HG03342 (cell line): ENCODE measurements at regions not wholly inside any gene's neighbourhood (a gene's known extent, or its start where the extent isn't known, plus 50 kb on each side); places are given as distances from the start of the nearest gene placed in this dataset.
"Not testable (repeated sequence)": the region's sequence is repeated elsewhere in the genome, so short reads cannot be mapped to it uniquely, and the experiment has no call there.

ENCODE experiments used
- ATAC-seq: cut with Tn5 transposase; IDR thresholded peaks from one replicate; pipeline ENCODE4 v1.9.1; 2021; ENCODE audit warnings: mild to moderate bottlenecking, moderate library complexity; ENCODE audit not compliant: unreplicated experiment

DNA sequence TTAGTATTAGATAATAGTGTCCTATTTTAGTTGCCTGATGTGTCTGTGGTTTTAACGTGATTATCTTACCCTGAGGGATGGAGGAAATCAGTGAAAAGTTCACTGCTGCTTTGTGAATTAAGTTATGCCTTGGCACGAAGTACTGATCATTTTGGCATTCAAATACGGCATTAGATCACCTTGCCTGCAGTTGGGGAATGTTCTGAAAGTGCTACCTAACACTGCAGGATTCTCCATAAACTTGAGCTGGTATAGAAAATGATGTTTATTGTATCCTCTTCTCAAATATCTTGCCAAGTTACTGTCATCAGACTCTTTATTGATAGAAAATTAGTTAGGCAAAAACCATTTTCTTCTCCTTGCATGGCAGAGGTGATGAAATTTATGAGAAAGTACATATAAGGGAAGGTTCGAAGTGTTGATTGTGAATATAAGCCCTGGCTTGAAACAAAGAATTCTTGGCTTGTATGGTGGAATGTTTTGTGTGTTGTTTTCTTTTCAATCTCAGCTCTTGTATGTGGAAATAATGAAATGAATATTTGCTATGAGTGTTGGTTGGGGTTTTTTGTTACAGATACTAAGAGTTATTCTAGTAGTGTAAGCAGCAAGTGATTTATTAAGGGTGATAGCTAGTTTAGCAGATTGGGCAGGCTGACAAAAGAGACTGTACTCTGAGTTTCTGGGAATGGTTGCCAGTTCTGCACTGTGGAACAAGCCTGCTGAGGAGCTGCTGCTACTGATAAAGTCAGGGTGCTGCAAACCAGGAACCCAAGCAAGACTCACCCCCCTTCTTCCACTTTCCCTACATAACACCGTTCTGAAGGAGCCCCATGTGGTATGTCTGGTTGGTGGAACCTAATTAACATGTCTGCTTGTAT is 448.3 kb downstream of the PCNX1 start:
- ATAC-seq, result peak; percentile 65

DNA sequence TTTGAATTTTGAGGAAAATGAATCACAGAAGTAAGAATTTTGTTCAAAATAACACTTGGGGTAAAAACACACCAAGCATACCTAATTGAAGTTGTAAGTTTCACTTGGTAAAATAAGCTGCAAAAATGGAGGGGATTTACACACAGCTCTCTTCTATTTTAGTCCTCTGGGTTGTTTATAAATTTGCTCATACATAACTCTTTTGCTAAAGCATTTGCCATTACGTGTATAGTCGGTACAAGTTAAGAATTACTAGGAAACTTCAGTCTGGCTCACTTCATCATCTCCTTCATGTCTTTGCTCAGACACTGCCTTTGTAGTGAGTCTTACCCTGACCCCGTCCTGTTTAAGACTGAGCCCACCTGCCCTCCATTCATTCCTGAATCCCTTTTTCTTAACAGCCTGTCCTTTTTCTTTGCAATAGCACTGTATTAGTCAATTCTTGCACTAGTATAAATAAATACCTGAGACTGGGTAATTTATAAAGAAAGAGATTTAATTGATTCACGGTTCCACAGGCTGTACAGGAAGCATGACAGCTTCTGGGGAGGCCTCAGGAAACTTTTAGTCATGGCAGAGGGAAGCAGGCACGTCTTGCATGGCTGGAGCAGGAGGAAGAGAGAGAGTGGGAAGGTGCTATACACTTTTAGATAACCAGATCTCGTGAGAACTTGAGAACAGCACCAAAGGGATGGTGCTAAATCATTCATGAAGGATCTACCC is 451.1 kb downstream of the PCNX1 start:
- no peak for ATAC-seq

DNA sequence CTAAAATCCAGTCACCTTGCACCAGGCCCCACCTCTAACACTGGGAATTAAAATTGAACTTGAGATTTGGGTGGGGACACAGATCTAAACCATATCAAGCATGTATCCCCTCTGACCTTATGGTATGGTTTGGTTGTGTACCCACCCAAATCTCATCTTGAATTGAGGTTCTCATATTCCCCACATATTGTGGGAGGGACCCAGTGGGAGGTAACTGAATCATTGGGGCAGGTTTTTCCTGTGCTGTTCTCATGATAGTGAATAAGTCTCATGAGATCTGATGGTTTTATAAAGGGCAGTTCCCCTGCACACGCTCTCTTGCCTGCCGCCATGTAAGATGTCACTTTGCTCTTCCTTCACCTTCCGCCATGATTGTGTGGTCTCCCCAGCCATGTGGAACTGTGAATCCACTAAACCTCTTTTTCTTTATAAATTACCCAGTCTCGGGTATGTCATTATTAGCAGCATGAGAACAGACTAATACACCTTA is 451.7 kb downstream of the PCNX1 start:
- not testable (repeated sequence) for ATAC-seq

DNA sequence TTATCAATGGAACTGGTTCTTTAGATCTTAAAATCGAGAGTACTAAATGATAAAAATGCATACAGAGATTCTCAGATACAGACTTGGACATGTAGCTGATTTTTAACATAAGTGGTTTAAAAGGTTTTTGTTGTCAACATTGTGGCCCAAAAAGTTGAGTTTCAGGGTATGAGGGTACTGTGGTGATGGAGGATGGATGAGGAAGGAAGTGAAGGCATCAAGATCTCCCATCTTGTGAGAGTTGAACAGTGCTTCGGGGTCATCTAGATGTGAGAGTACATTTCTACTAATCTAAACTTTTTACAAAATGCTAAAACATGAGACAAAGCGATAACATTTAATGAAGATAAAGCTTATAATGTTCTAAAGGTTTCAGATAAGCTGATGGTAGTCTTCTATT is 452.6 kb downstream of the PCNX1 start:
- no peak for ATAC-seq

DNA sequence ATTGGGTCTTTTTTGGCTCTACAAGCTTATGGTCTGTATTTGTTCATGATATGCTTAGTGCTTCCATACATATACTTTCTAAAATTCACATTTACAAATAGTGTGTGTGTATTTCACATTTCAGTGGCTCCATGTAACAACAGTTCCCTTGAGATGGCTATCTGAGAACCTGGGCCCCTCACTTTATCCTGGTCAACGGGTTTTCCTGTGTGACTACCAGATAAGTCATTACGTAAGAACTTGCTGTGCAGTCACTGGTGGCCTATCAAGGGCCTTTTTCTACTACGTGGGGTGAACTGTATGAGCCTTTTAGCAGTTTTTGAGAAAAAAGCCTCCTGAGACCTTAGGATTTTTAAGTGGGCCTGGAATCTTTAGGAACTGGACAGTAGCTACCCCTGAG is 454.1 kb downstream of the PCNX1 start:
- no peak for ATAC-seq

DNA sequence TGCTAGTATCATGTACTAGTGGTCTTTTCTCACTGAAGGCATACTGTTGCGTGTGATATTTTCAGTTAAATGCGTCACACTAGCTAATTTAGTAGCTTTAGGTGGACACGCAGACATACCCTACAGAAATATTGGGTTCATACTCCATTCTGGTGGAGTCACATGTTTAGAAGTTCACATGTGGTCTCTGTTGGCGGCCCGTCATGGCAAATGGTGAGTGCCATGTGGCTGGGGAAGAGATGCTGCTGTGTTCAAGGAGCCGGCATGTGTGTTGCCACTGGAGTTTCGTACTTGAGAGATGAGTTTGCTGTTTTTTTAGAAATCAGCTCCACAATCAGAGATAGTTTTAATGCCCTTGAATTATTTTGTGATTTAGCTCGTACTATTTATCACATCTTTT is 454.6 kb downstream of the PCNX1 start:
- ATAC-seq, result no peak

DNA sequence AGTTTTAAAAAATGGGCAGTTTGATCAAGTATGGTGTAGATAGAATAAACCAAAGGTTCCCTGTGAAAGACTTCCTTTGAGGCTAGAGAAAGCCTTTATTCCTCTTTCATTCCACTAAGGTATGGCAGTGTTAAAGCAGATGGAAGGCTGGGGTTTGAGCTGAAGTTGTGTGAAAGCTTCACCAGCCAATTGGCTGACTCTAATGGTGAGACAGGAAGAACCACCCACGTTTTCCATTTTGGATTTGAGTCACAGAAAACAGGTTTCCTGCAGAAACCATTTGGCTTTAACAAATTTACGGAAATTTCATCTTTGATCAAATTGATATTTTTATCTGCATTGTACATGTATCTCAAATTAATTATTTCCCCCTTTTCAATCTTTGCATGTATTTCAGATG is 455.0 kb downstream of the PCNX1 start:
- ATAC-seq, result no peak

DNA sequence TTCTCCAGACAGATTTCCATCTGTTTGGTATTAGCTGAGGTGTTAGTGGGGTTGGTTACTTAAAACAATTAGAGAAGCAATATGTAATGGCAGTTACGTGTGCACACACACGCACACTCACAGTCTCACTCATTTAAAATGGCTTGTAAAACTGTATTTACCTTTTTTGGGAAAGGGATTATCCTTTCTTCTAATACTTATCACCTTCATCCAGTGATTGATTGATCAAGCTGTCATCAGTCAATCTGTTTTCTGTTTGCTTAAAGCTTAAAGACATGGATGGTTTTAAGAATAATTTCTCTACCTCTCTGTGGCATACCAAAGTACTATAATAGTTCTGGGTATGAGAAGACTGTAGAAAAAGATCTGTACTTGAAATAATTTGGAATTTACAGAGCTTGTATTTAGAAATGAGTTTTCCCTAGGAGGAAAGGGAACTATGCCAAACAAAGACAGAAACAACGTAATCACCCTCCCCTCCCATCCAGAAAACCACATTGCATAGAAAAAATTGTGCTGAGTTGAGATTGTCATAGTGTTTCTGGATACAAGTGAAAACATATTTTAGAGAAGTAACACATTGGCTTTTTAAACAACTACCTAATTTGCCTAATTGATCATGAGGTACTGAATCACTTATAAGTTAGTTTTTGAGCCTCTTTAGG is 455.8 kb downstream of the PCNX1 start:
- ATAC-seq, result no peak

DNA sequence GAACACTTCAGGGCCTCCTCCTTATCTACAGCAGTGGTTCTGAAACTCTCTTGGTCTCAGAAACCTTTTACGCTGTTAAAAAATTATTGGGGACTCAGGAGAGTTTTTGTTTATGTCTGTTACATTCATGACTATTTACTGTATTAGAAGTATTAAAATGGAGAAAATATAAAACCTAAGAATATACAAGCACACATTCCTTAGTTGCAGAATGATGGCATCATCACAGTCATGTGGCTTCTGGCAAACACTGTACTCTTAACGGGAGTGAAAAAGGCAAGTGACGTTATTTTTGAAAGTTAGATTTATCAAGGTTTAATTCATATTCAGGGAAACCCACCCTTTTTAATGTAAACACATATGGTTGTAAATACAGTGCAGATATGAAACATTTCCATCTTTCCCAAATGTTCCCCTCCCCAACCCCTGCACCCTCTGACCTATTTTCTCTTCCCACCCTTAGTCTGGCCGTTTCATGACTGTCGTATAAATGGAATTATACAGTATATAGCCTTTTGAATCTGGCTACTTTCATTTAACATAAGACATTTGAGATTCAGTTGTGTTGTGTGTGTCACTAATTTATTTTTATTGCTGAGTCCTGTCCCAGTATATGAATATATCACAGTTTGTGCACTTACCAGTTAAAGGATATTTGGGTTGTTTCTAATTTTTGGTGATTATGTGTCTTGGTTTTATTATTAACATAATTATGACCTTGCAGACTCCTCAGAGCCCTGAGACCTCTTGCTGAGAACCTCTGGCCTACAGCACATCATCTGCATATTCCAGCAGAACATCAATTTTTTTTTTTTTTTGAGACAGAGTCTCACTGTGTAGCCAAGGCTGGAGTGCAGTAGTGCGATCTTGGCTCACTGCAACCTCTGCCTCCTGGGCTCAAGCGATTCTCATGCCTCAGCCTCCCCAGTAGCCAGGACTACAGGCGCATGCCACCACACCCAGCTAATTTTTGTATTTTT is 457.0 kb downstream of the PCNX1 start:
- ATAC-seq, result no peak

DNA sequence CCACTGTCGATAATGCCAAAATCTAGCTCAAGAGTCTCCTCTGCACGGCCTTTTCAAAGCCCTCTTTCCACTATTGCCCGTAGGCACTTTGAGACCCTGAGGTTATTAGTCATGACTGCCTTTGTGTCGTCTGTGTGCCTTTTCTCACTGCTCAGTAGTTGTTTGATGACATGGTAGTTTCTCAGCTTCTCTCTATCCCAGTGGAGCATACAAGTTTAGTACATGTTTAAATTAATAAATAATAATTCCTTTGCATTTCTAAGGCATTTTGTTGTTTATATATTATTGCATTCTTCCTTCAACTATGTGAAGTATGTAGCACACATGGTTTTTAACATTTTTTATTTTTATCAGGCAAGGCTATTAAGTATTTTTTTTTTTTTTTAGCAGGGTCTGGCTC is 458.1 kb downstream of the PCNX1 start:
- no peak for ATAC-seq

DNA sequence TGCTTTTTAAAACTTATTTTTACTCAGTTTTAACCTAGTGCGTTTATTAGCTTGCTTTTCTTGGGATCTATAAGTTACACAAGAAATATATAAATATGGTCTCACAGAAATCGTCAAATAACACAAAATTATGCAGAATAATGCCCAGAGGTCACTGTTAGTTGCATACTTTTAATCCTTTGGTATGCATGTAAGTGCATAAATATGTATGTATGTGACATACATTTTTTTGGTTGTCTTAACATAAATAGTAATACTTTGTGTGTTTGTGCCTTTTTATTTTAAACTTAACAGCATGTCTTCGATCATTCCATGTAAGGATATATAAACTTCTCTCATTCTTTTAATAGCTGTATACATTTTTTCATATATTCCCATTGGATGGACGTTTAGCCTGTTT is 459.6 kb downstream of the PCNX1 start:
- ATAC-seq, result no peak

DNA sequence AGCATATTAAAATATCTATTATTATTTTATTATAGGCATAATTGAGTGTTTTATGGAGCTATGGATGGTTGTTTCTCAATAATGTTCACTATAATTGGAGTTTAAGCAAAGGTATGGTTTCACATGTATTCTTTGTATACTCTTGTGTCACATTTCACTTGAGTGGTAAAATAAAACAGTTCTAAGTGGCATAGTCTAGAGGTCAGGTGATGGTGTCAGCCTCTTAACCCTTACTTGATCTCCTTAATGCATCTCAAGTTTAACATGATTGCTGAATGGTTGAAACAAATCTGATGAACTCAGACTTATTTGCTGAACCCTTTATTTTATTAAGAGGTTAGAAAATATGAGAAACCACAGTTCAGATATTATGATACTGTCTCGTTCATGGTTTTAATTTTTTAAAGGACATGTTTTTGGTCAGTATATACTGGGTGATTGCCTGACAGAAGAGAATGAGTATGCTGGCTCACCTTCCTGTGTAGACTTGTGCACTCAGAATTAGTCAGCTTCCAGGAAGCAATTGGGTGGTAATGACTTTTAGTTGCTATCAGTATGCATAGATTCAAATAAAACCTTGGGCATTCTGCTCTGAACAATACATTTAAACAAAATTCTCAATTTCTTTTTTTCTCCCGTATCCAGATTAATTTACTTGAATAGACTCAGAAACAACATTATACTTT is 464.6 kb downstream of the PCNX1 start:
- peak; percentile 51 for ATAC-seq

DNA sequence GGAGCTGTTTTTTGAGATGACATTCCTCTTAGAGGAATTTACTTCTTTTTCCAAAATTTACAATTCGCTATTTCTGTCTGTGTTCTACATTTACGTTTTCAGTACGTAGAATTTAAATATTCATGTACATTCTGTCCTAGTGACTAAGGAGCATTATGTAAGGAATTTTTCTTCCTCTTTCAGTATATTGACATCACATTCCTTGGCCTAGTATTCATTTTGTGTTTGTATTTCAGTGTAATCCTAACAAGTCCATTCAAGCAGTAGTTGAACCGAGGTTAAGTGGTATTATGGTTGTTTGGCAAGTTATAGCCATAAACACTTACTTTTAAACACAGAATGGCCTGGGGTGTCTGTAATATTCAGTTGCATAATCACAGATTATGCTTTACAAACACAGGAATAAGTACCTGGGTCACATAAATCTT is 465.2 kb downstream of the PCNX1 start:
- no peak for ATAC-seq

DNA sequence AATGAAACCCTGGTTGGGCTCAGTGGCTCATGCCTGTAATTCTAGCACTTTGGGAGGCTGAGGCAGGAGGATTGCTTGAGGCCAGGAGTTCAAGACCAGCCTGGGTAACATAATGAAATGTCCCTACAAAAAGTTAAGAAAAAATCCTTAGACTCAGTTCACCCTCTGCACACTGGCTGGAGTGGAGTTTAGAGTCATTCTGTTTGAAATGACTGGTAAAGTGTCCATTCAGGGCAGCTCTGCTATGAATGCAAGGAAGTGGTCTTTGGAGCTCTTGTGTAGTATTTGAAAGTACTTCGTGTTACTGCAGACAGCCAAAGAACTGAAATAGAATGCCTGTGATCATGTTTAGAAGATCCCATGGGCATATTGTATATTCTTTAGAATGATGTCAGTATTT is 466.5 kb downstream of the PCNX1 start:
- ATAC-seq, result no peak

DNA sequence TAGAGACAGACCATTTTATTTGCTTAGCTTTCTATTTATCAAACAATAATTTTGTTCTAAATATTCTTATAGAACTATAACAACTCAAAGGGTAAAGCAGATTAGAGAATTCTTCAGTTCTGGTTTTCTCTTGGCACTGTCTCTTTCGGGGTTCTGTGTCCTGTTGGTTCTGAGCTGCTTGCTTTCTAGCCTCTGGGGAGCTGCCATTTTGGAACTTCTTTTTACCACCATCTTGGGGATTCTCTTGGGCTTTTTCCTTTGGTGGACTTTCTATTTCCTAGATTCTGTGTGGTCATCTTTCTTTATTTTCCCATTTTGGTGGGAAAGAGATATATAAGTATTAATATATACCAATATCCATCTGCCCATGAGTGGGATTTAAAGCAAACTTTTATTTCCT is 467.7 kb downstream of the PCNX1 start:
- ATAC-seq, result no peak

DNA sequence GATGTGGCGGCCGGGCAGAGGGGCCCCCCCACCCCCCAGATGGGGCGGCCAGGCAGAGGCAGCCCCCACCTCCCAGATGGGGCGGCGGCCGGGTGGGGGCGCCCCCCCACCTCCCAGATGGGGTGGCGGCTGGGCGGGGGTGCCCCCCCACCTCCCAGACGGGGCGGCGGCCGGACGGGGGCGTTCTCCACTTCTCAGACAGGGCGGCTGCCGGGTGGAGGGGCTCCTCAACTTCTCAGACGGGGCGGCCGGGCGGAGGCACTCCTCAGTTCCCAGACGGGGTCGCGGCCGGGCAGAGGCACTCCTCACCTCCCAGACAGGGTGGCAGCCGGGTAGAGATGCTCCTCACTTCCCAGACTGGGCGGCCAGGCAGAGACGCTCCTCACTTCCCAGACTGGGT is 469.8 kb downstream of the PCNX1 start:
- ATAC-seq, result no peak

DNA sequence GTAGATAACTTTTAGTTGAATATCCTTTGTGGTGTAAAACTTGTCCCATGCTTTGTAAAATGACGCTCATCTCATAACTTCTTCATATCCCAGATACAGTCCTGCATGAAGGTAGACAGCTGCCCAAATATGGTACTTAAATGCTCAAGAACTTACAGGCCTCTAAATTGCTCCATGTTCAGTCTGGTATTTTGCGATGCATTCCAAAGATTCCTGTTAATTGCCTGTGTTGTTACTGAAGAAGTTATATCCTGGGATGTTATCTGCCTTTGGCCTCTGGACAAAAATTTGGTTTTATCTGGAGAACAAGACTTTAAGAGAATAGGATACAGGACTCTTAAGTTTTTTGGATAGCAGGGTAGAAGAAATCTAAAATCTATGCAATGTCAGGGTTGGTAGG is 473.0 kb downstream of the PCNX1 start:
- ATAC-seq, result no peak

DNA sequence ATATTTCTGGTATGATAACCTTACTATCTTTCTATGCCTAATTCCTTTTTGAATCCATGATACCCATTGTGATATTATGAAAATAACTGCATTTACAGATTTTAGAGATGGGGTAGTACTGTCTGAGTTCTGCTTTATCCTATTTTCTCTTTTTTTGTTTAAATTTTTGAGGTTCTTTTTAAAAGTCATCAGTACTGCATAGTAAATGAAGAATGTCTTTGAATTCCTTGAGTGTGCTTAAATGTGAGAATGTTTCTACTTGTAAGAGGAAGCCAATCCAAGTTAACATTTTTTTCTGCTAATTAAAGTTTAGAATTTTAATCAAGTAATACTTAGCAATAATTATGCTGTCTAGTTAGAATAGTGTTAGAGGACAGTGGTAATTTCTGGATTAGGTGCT is 474.6 kb downstream of the PCNX1 start:
- ATAC-seq, result no peak

DNA sequence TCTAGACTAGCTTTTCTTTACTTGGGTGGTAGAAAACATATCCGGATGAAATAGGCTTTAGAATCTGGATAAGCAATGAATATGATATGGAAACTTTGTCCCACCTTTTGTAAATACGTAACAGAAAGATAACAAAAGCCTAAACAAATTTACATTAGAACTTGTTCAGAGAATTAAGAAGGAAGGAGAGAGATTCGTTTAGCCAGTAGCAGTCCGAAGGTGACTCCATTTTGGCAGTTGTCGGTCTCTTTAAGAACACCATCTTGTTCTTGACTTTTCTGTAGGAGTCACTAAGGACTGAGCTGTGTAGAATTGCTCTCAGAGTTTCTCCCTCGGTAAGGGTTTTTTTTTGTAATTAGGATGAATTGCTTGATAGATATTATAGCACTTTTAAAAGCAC is 475.1 kb downstream of the PCNX1 start:
- no peak for ATAC-seq

DNA sequence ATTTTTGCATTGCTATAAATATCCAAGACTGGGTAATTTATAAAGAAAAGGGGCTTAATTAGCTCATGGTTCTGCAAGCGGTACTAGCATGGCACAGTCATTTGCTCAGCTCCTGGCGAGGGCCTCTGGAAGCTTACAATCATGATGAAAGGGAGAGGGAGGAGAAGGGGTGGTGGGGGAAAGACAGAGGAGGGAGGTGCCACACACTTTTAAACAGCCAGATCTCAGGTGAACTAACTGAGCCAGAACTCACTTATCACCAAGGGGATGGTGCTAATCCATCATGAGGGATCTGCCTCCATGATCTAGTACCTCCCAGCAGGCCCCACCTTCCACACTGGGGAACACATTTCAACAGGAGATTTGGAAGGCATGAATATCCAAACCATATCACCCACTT is 476.3 kb downstream of the PCNX1 start:
- no peak for ATAC-seq
